ENCODE measurements at regions not wholly inside any gene's neighbourhood (a gene's known extent, or its start where the extent isn't known, plus 50 kb on each side); places are given as distances from the start of the nearest gene placed in this dataset.

- no peak for TF ChIP-seq CTCF (IDR thresholded peaks at IDR 0.05; ENCODE audit: poor library complexity)
- TF ChIP-seq EZH2 (IDR thresholded peaks at IDR 0.05; ENCODE audit: borderline replicate concordance) = no peak
Measured at GRCh38 chr6:93954584-93954983, 535.2 kb upstream of the EPHA7 start.
